HEK293 (cell line): ENCODE measurements at regions not wholly inside any gene's neighbourhood (a gene's known extent, or its start where the extent isn't known, plus 50 kb on each side); places are given as distances from the start of the nearest gene placed in this dataset.

Experiments
- CTCF ChIA-PET: fragments of 350-600 bp; formaldehyde crosslinking; extraction: SDS; loops from one replicate; lab custom pipeline; 2021; ENCODE audit warnings: antibody characterized with exemption; lab: Yijun Ruan, JAX
- POLR2A ChIA-PET: fragments of 300-600 bp; formaldehyde crosslinking; extraction: SDS; loops from one replicate; lab custom pipeline; 2020; ENCODE audit warnings: antibody characterized with exemption, inconsistent platforms; lab: Yijun Ruan, JAX
- H3K27ac ChIP-seq: fragments of 200-500 bp; sonication (Bioruptor generic); 2 replicates; pipeline ENCODE4 v1.5.1; 2014; ENCODE audit warnings: low read depth, low read length, control low read depth, inconsistent platforms; ENCODE audit errors: extremely low read depth
- H3K36me3 ChIP-seq, 2 experiments: fragments of 200-500 bp in 1 of 2; sonication (Bioruptor generic) in 1 of 2; 1 replicate in 1 of 2; 2 replicates in 1 of 2; pipeline ENCODE4 v1.5.1; 2014 to 2017; ENCODE audit warnings: inconsistent platforms in 2 of 2, low read length in 2 of 2; ENCODE audit not compliant: control insufficient read depth in 2 of 2, insufficient read depth in 1 of 2
- H3K4me1 ChIP-seq: fragments of 200-500 bp; sonication (Bioruptor generic); 2 replicates; pipeline ENCODE4 v1.5.1; 2014; ENCODE audit warnings: mild to moderate bottlenecking, low read length, inconsistent platforms; ENCODE audit not compliant: control insufficient read depth, insufficient read depth
- H3K4me3 ChIP-seq: 2 replicates; pipeline ENCODE4 v1.5.1; 2011; ENCODE audit warnings: low read depth, mild to moderate bottlenecking, control low read depth, low read length, moderate library complexity
- H3K9me3 ChIP-seq: fragments of 200-500 bp; sonication (Bioruptor generic); 2 replicates; pipeline ENCODE4 v1.5.1; 2014; ENCODE audit warnings: low read depth, low read length, inconsistent platforms; ENCODE audit not compliant: control insufficient read depth, insufficient read depth
- BCL11B ChIP-seq: fragments of 450-650 bp; formaldehyde crosslinking; IDR thresholded peaks from 2 replicates; pipeline ENCODE4 v1.5.1; 2016; ENCODE audit warnings: low read depth, missing biosample characterization, missing genetic modification characterization
- HOXC10 ChIP-seq: sonication (generic); formaldehyde crosslinking; IDR thresholded peaks from 2 replicates; pipeline ENCODE4 v1.8.1; 2023; ENCODE audit warnings: mild to moderate bottlenecking, missing genetic modification reagents
- KLF8 ChIP-seq: fragments of 450-650 bp; formaldehyde crosslinking; IDR thresholded peaks from 2 replicates; pipeline ENCODE4 v1.5.1; 2016; ENCODE audit warnings: missing biosample characterization, missing genetic modification characterization
- PRDM1 ChIP-seq: fragments of 450-650 bp; formaldehyde crosslinking; IDR thresholded peaks from 2 replicates; pipeline ENCODE4; 2016; ENCODE audit warnings: missing biosample characterization, missing genetic modification characterization
- SCRT1 ChIP-seq: fragments of 450-650 bp; formaldehyde crosslinking; IDR thresholded peaks from 2 replicates; pipeline ENCODE4 v1.5.1; 2016; ENCODE audit warnings: missing biosample characterization, missing genetic modification characterization, borderline replicate concordance
- SETDB1 ChIP-seq: IDR thresholded peaks from one replicate; pipeline ENCODE4 v1.6.1; 2017; ENCODE audit warnings: mild to moderate bottlenecking, low read length, moderate library complexity, mixed read lengths; ENCODE audit not compliant: insufficient read length
- SP7 ChIP-seq: fragments of 450-650 bp; formaldehyde crosslinking; IDR thresholded peaks from 2 replicates; pipeline ENCODE4 v1.5.1; 2016; ENCODE audit warnings: missing biosample characterization, missing genetic modification characterization
- ZBTB17 ChIP-seq: fragments of 450-650 bp; formaldehyde crosslinking; IDR thresholded peaks from 2 replicates; pipeline ENCODE4 v1.5.1; 2016; ENCODE audit warnings: missing biosample characterization, missing genetic modification characterization
- ZBTB20 ChIP-seq: fragments of 450-650 bp; formaldehyde crosslinking; IDR thresholded peaks from 2 replicates; pipeline ENCODE4 v1.5.1; 2016; ENCODE audit warnings: missing biosample characterization, missing genetic modification characterization
- ZBTB8A ChIP-seq: fragments of 450-650 bp; formaldehyde crosslinking; IDR thresholded peaks from 2 replicates; pipeline ENCODE4 v1.5.1; 2016; ENCODE audit warnings: missing biosample characterization, missing genetic modification characterization
- ZFP3 ChIP-seq: fragments of 450-650 bp; formaldehyde crosslinking; IDR thresholded peaks from 2 replicates; pipeline ENCODE4 v1.5.1; 2016; ENCODE audit warnings: low read depth, missing biosample characterization, missing genetic modification characterization
- ZNF138 ChIP-seq: fragments of 450-650 bp; formaldehyde crosslinking; IDR thresholded peaks from 2 replicates; pipeline ENCODE4 v1.5.1; 2016; ENCODE audit warnings: missing biosample characterization, missing genetic modification characterization, borderline replicate concordance
- ZNF223 ChIP-seq: fragments of 450-650 bp; formaldehyde crosslinking; IDR thresholded peaks from 2 replicates; pipeline ENCODE4 v1.5.1; 2016; ENCODE audit warnings: missing biosample characterization, missing genetic modification characterization
- ZNF366 ChIP-seq: fragments of 450-650 bp; formaldehyde crosslinking; conservative IDR thresholded peaks from 2 replicates; pipeline ENCODE4 v1.5.1; 2016; ENCODE audit warnings: missing biosample characterization, missing genetic modification characterization
- ZNF37A ChIP-seq: fragments of 450-650 bp; IDR thresholded peaks from 2 replicates; pipeline ENCODE4 v1.5.1; 2018; ENCODE audit warnings: missing biosample characterization, missing genetic modification characterization
- ZNF529 ChIP-seq: fragments of 450-650 bp; formaldehyde crosslinking; IDR thresholded peaks from 2 replicates; pipeline ENCODE4 v1.5.1; 2017; ENCODE audit warnings: missing genetic modification characterization, missing biosample characterization; ENCODE audit not compliant: insufficient replicate concordance
- ZNF654 ChIP-seq: fragments of 450-650 bp; formaldehyde crosslinking; IDR thresholded peaks from 2 replicates; pipeline ENCODE4 v1.5.1; 2016; ENCODE audit warnings: low read depth, missing biosample characterization, missing genetic modification characterization
- ZNF830 ChIP-seq: fragments of 450-650 bp; IDR thresholded peaks from 2 replicates; pipeline ENCODE4 v1.5.0; 2018; ENCODE audit warnings: missing biosample characterization, missing genetic modification characterization, low read depth, mild to moderate bottlenecking, moderate library complexity
- TF ChIP-seq, protein P1 (sequence below): fragments of 450-650 bp; formaldehyde crosslinking; IDR thresholded peaks from 2 replicates; pipeline ENCODE4 v1.5.1; 2016; ENCODE audit warnings: missing biosample characterization, missing genetic modification characterization, borderline replicate concordance
- TF ChIP-seq, protein P2 (sequence below): fragments of 450-650 bp; IDR thresholded peaks from 2 replicates; pipeline ENCODE4 v1.5.1; 2018; ENCODE audit warnings: missing biosample characterization, missing genetic modification characterization
- TF ChIP-seq, protein P3 (sequence below): fragments of 450-650 bp; formaldehyde crosslinking; IDR thresholded peaks from 2 replicates; pipeline ENCODE4 v1.5.1; 2017; ENCODE audit warnings: missing biosample characterization, missing genetic modification characterization
- TF ChIP-seq, protein P4 (sequence below): fragments of 450-650 bp; formaldehyde crosslinking; IDR thresholded peaks from 2 replicates; pipeline ENCODE4 v1.5.1; 2016; ENCODE audit warnings: missing biosample characterization, missing genetic modification characterization
- TF ChIP-seq, protein P5 (sequence below): fragments of 450-650 bp; formaldehyde crosslinking; IDR thresholded peaks from 2 replicates; pipeline ENCODE4 v1.5.1; 2016; ENCODE audit warnings: missing biosample characterization, missing genetic modification characterization
- TF ChIP-seq, protein P6 (sequence below): fragments of 450-650 bp; formaldehyde crosslinking; IDR thresholded peaks from 2 replicates; pipeline ENCODE4 v1.5.1; 2016; ENCODE audit warnings: missing biosample characterization, missing genetic modification characterization
- TF ChIP-seq, protein P7 (sequence below): fragments of 450-650 bp; formaldehyde crosslinking; IDR thresholded peaks from 2 replicates; pipeline ENCODE4 v1.5.1; 2016; ENCODE audit warnings: missing biosample characterization, missing genetic modification characterization

DNA sequence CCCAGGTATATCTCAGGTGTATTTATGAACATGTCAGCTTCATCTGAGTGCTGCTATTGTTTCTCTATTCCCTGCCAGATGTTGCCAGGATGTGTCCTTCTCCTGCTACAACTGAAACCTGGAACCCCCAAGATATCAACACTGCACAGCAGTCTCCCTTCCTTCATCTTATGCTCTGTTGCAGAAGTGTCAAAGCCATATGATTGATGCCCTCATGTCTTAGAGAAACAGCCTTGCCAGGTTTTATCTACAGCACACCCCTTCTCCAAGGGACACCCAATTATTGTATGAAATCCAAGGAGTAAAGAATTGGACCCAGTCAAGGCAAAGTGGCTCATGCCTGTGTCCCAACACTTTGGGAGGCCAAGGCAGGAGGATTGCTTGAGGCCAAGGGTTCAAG, 60.5 kb upstream of the GHITM start (continued):
- TF ChIP-seq, protein P1, sequence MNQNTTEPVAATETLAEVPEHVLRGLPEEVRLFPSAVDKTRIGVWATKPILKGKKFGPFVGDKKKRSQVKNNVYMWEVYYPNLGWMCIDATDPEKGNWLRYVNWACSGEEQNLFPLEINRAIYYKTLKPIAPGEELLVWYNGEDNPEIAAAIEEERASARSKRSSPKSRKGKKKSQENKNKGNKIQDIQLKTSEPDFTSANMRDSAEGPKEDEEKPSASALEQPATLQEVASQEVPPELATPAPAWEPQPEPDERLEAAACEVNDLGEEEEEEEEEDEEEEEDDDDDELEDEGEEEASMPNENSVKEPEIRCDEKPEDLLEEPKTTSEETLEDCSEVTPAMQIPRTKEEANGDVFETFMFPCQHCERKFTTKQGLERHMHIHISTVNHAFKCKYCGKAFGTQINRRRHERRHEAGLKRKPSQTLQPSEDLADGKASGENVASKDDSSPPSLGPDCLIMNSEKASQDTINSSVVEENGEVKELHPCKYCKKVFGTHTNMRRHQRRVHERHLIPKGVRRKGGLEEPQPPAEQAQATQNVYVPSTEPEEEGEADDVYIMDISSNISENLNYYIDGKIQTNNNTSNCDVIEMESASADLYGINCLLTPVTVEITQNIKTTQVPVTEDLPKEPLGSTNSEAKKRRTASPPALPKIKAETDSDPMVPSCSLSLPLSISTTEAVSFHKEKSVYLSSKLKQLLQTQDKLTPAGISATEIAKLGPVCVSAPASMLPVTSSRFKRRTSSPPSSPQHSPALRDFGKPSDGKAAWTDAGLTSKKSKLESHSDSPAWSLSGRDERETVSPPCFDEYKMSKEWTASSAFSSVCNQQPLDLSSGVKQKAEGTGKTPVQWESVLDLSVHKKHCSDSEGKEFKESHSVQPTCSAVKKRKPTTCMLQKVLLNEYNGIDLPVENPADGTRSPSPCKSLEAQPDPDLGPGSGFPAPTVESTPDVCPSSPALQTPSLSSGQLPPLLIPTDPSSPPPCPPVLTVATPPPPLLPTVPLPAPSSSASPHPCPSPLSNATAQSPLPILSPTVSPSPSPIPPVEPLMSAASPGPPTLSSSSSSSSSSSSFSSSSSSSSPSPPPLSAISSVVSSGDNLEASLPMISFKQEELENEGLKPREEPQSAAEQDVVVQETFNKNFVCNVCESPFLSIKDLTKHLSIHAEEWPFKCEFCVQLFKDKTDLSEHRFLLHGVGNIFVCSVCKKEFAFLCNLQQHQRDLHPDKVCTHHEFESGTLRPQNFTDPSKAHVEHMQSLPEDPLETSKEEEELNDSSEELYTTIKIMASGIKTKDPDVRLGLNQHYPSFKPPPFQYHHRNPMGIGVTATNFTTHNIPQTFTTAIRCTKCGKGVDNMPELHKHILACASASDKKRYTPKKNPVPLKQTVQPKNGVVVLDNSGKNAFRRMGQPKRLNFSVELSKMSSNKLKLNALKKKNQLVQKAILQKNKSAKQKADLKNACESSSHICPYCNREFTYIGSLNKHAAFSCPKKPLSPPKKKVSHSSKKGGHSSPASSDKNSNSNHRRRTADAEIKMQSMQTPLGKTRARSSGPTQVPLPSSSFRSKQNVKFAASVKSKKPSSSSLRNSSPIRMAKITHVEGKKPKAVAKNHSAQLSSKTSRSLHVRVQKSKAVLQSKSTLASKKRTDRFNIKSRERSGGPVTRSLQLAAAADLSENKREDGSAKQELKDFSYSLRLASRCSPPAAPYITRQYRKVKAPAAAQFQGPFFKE = no peak
- TF ChIP-seq ZNF654 (no peak), SP7 (no peak), ZNF138 (tag by site-specific recombination) (no peak), ZNF223 (tag by site-specific recombination) (no peak), ZNF529 (tag by site-specific recombination) (no peak), ZBTB17 (tag by site-specific recombination) (no peak), ZBTB20 (tag by site-specific recombination) (no peak), ZBTB8A (no peak), KLF8 (no peak), ZNF37A (tag by site-specific recombination) (no peak), ZNF366 (tag by site-specific recombination) (no peak), ZNF830 (tag by site-specific recombination) (no peak)
- TF ChIP-seq, protein P2, sequence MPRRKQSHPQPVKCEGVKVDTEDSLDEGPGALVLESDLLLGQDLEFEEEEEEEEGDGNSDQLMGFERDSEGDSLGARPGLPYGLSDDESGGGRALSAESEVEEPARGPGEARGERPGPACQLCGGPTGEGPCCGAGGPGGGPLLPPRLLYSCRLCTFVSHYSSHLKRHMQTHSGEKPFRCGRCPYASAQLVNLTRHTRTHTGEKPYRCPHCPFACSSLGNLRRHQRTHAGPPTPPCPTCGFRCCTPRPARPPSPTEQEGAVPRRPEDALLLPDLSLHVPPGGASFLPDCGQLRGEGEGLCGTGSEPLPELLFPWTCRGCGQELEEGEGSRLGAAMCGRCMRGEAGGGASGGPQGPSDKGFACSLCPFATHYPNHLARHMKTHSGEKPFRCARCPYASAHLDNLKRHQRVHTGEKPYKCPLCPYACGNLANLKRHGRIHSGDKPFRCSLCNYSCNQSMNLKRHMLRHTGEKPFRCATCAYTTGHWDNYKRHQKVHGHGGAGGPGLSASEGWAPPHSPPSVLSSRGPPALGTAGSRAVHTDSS (tag by site-specific recombination) = no peak
- TF ChIP-seq, protein P3, sequence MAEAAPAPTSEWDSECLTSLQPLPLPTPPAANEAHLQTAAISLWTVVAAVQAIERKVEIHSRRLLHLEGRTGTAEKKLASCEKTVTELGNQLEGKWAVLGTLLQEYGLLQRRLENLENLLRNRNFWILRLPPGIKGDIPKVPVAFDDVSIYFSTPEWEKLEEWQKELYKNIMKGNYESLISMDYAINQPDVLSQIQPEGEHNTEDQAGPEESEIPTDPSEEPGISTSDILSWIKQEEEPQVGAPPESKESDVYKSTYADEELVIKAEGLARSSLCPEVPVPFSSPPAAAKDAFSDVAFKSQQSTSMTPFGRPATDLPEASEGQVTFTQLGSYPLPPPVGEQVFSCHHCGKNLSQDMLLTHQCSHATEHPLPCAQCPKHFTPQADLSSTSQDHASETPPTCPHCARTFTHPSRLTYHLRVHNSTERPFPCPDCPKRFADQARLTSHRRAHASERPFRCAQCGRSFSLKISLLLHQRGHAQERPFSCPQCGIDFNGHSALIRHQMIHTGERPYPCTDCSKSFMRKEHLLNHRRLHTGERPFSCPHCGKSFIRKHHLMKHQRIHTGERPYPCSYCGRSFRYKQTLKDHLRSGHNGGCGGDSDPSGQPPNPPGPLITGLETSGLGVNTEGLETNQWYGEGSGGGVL = no peak

DNA sequence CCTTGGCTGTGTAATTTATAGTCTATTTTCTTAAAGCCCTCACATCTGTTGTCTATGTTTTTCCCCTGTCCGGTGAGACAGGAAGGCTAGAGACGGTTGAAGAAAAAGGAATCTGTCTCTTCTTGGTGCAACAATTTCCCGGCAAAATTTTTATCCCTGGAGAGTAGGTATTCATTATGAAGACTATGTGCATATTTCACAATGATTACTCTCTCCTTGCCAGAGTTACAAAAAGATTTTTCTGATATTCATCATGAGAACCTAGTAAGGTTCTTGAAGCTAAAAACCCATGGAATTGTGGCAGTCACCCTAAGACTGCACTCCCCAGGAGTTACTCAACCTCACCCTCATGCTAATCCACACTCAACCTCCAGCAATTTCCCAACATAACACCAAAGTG, 55.0 kb upstream of the GHITM start:
- ChIA-PET CTCF (interaction anchor here (2.1 kb wide), 1 partner anchor 9 kb away, joined by 9 read pairs; no protein-coding TSS in a partner anchor), POLR2A (no interaction called here)
- TF ChIP-seq HOXC10 (CRISPR knock-in tag) = no peak
- no peak for TF ChIP-seq SCRT1 (tag by site-specific recombination)
- TF ChIP-seq, protein P4, sequence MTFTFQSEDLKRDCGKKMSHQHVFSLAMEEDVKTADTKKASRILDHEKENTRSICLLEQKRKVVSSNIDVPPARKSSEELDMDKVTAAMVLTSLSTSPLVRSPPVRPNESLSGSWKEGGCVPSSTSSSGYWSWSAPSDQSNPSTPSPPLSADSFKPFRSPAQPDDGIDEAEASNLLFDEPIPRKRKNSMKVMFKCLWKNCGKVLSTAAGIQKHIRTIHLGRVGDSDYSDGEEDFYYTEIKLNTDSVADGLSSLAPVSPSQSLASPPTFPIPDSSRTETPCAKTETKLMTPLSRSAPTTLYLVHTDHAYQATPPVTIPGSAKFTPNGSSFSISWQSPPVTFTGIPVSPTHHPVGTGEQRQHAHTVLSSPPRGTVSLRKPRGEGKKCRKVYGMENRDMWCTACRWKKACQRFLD (tag by site-specific recombination) = no peak
- TF ChIP-seq, protein P5, sequence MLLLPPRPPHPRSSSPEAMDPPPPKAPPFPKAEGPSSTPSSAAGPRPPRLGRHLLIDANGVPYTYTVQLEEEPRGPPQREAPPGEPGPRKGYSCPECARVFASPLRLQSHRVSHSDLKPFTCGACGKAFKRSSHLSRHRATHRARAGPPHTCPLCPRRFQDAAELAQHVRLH (tag by site-specific recombination) = no peak
- no peak for TF ChIP-seq ZFP3 (tag by site-specific recombination)
- no peak for TF ChIP-seq PRDM1 (tag by site-specific recombination)
- TF ChIP-seq, protein P6, sequence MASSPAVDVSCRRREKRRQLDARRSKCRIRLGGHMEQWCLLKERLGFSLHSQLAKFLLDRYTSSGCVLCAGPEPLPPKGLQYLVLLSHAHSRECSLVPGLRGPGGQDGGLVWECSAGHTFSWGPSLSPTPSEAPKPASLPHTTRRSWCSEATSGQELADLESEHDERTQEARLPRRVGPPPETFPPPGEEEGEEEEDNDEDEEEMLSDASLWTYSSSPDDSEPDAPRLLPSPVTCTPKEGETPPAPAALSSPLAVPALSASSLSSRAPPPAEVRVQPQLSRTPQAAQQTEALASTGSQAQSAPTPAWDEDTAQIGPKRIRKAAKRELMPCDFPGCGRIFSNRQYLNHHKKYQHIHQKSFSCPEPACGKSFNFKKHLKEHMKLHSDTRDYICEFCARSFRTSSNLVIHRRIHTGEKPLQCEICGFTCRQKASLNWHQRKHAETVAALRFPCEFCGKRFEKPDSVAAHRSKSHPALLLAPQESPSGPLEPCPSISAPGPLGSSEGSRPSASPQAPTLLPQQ (tag by site-specific recombination) = no peak
- TF ChIP-seq, protein P7, sequence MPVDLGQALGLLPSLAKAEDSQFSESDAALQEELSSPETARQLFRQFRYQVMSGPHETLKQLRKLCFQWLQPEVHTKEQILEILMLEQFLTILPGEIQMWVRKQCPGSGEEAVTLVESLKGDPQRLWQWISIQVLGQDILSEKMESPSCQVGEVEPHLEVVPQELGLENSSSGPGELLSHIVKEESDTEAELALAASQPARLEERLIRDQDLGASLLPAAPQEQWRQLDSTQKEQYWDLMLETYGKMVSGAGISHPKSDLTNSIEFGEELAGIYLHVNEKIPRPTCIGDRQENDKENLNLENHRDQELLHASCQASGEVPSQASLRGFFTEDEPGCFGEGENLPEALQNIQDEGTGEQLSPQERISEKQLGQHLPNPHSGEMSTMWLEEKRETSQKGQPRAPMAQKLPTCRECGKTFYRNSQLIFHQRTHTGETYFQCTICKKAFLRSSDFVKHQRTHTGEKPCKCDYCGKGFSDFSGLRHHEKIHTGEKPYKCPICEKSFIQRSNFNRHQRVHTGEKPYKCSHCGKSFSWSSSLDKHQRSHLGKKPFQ = no peak
- TF ChIP-seq SETDB1 = no peak
- no peak for TF ChIP-seq ZNF654
- no peak for TF ChIP-seq BCL11B (tag by site-specific recombination)

More for the DNA sequence above, 55.0 kb upstream of the GHITM start:
- H3K27ac ChIP-seq = no peak overlapping the region
- H3K36me3 ChIP-seq = no peaks in the 10 kb centered on the region
- H3K4me3 ChIP-seq = no peak overlapping the region
- no peaks in the 10 kb centered on the region for H3K4me1 ChIP-seq
- no peaks in the 10 kb centered on the region for H3K9me3 ChIP-seq
